Thymus (tissue), 11 donors: ENCODE measurements at regions not wholly inside any gene's neighbourhood (a gene's known extent, or its start where the extent isn't known, plus 50 kb on each side); places are given as distances from the start of the nearest gene placed in this dataset.

Source experiments
- DNase-seq, 9 donors: peaks; one replicate each; pipeline ENCODE4 v3.0.0-alpha.2; 2013; ENCODE audit warnings: low spot score in 9 of 9, low read depth in 6 of 9, missing footprints in 1 of 9
- H3K27ac ChIP-seq, 2 donors: one replicate each; pipeline ENCODE4 v1.5.1; 2013; ENCODE audit warnings: control low read depth in 1 of 2, low read depth in 1 of 2, low read length in 1 of 2, mild to moderate bottlenecking in 1 of 2, moderate library complexity in 1 of 2
- H3K27me3 ChIP-seq, 2 donors: one replicate each; pipeline ENCODE4 v1.5.1; 2013; ENCODE audit warnings: low read length in 1 of 2; ENCODE audit not compliant: control insufficient read depth in 2 of 2, insufficient read depth in 1 of 2
- H3K36me3 ChIP-seq, 2 donors: one replicate each; pipeline ENCODE4 v1.5.1; 2013; ENCODE audit warnings: low read length in 1 of 2, mild to moderate bottlenecking in 1 of 2, moderate library complexity in 1 of 2; ENCODE audit not compliant: control insufficient read depth in 2 of 2, insufficient read depth in 2 of 2
- H3K4me1 ChIP-seq, 2 donors: one replicate each; pipeline ENCODE4 v1.5.1; 2013; ENCODE audit warnings: low read length in 2 of 2; ENCODE audit not compliant: control insufficient read depth in 2 of 2, insufficient read depth in 2 of 2
- H3K4me3 ChIP-seq, 2 donors: one replicate each; pipeline ENCODE4 v1.5.1; 2013; ENCODE audit warnings: low read length in 2 of 2, control low read depth in 1 of 2, mild to moderate bottlenecking in 1 of 2
- H3K9me3 ChIP-seq, 2 donors: one replicate each; pipeline ENCODE4 v1.5.1; 2013; ENCODE audit warnings: low read length in 1 of 2, mild to moderate bottlenecking in 1 of 2; ENCODE audit not compliant: control insufficient read depth in 2 of 2, insufficient read depth in 1 of 2
- WGBS: extraction: QIAGEN DNeasy Blood & Tissue Kit; methylation state at CpG from one replicate; pipeline ENCODE4 v1.1.7; 2013; 5-methylcytosine and 5-hydroxymethylcytosine counted together
- donor health status: healthy.

DNA sequence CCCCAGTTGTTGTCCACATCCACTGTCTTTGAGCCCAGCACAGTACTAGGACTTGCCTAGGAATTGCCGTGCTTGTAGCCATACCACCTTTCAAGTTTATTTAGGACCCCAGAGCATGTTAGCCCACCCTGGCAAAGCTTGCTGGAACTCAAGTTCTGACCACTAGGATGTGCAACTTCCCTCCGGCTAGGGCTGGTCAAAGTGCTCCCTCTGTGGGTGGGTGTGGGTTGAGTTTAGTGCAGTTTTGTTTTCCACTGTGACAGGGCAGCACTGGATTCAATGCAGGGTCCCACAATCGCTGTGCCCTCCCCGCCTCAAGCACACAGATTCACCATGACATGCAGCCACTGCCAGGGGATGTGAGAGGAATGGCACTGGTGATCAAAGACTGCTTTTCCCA, 96.0 kb downstream of the RASGEF1B start:
- H3K4me3 ChIP-seq: no peak overlapping the region
- H3K27ac ChIP-seq: no peak overlapping the region
- H3K27me3 ChIP-seq: no peaks in the 10 kb centered on the region
- H3K4me1 ChIP-seq: no peaks in the 10 kb centered on the region
- no peaks in the 10 kb centered on the region for H3K9me3 ChIP-seq
- WGBS: 97% methylated on average over 4 of the region's 4 CpGs
- H3K36me3 ChIP-seq: no peaks in the 10 kb centered on the region
- no peak for DNase-seq

DNA sequence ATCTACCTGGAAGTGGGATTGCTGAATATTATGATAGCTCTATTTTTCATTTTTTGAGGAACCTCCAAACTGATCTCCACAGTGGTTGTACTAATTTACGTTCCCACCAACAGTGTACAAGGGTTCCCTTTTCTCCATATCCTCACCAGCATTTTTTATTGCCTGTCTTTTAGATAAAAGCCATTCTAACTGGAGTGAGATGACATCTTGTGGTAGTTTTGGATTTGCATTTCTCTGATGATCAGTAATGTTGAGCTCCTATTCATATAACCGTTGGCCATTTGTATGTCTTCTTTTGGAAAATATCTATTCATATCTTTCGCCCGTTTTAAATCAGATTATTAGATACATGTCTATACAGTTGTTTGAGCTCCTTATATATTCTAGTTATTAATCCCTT, 101.8 kb downstream of the RASGEF1B start:
- Histone ChIP-seq H3K4me3 (no peak overlapping the region), H3K27me3 (no peaks in the 10 kb centered on the region), H3K27ac (no peak overlapping the region), H3K9me3 (no peaks in the 10 kb centered on the region), H3K36me3 (no peaks in the 10 kb centered on the region), H3K4me1 (no peaks in the 10 kb centered on the region)
- DNase-seq: no peak
- WGBS: 73% methylated on average over 4 of the region's 4 CpGs

DNA sequence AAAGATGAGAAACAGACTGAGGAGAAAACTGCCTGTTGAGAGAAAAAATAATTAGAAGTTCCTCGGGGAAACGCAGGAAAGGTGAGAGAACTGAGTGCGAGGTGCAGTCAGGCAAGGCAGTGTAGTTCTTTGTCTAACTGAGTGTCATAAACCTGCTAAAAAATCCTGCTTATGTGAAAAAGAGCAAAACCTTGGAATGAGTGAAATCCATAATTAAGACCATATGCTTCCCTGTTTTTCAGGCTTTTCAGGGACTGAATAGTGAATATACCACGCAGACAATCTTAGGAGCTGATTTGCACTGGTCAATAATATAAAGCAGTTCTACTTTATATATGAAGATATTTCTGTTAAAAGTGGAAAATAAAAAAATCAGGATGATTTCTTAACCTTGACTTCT, 104.9 kb downstream of the RASGEF1B start:
- no peak overlapping the region for H3K27ac ChIP-seq
- no peaks in the 10 kb centered on the region for H3K27me3 ChIP-seq
- no peak overlapping the region for H3K4me3 ChIP-seq
- no peaks in the 10 kb centered on the region for H3K36me3 ChIP-seq
- H3K4me1 ChIP-seq: no peaks in the 10 kb centered on the region
- H3K9me3 ChIP-seq: no peaks in the 10 kb centered on the region
- 97% methylated on average over 4 of the region's 4 CpGs for WGBS
- DNase-seq: no peak

DNA sequence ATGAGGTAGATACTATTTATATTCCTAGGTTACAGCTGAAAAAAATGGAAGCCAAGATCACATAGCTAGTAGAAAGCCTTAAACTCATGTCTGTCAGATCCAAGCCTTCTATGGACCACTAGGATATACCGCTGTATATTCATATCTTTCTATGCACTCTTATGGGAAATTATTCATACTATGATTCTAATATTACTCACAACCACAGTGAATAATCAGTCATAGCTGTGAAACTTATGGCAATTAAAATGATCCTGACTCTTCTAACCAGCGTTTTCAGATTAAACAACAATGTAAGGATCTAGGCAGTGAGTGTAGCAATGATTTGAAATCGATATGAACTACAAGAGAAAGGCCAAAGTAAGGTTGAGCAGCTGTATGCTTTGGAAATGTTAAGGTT, 111.0 kb downstream of the RASGEF1B start:
- no peaks in the 10 kb centered on the region for H3K4me1 ChIP-seq
- 96% methylated on average over 3 of the region's 3 CpGs for WGBS
- H3K27me3 ChIP-seq: no peaks in the 10 kb centered on the region
- no peak for DNase-seq
- no peaks in the 10 kb centered on the region for H3K36me3 ChIP-seq
- H3K4me3 ChIP-seq: no peak overlapping the region
- H3K27ac ChIP-seq: no peak overlapping the region
- H3K9me3 ChIP-seq: no peaks in the 10 kb centered on the region

DNA sequence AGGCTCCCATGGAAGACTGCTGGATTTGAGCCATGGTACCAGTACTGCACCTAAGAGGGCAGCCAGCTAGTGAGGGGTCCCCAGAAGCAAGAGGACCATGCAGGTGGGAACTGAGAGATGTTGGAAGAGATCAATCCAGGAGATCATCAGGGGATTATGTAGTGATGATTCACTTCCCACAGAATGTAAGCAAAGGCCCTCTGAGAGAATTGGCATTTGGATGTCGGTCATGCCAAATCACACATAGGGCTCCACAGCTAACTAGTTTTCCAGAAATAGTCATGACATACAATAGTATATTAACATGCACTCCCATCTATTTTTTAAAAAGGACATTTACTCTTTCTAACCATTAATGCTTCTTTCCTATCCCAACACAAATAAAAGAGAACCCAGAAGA, 112.5 kb downstream of the RASGEF1B start:
- Histone ChIP-seq H3K36me3 (no peaks in the 10 kb centered on the region), H3K9me3 (no peaks in the 10 kb centered on the region), H3K4me1 (no peaks in the 10 kb centered on the region), H3K4me3 (no peak overlapping the region), H3K27ac (no peak overlapping the region), H3K27me3 (no peaks in the 10 kb centered on the region)
- DNase-seq: no peak
- 94% methylated on average over 1 of the region's 1 CpG for WGBS

DNA sequence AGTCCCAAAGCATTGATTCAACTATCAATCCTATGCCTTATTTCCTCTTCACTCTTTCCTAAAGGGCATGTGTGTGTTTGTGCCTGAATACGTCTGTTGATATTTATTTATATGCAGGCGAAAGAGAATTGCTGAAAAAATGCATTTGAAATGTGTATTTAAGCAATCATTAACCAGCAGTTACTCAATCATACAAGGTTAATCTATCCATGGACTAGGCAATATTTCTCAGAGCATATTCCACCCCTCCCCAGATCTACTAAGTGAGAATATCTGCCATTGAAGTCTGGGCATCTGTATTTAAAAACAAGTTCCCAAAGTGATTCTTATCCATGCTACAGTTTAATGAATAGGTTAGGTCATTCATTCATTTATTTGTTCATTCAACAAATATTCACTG, 113.6 kb downstream of the RASGEF1B start:
- H3K4me1 ChIP-seq: no peaks in the 10 kb centered on the region
- no peak overlapping the region for H3K27ac ChIP-seq
- no peak overlapping the region for H3K4me3 ChIP-seq
- WGBS: 69% methylated on average over 2 of the region's 2 CpGs
- no peak for DNase-seq
- no peaks in the 10 kb centered on the region for H3K36me3 ChIP-seq
- no peaks in the 10 kb centered on the region for H3K27me3 ChIP-seq
- no peaks in the 10 kb centered on the region for H3K9me3 ChIP-seq

DNA sequence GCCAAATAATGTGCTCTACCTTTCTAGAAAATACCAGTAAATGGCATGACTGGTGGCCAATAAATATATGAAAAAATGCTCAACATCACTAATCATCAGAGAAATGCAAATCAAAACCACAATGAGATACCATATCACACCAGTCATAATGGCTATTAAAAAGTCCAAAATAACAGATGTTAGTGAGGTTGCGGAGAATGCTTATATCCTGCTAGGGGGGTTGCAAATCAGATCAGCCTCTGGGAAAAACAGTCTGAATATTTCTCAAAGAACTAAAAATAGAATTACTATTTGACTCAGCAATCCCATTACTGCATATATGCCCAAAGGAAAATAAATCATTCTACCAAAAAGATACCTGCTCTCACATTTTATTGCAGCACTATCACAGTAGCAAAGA, 115.1 kb downstream of the RASGEF1B start:
- no peak for DNase-seq
- Histone ChIP-seq H3K27me3 (no peaks in the 10 kb centered on the region), H3K4me3 (no peak overlapping the region), H3K4me1 (no peaks in the 10 kb centered on the region), H3K27ac (no peak overlapping the region), H3K9me3 (no peaks in the 10 kb centered on the region), H3K36me3 (no peaks in the 10 kb centered on the region)
- 94% methylated on average over 1 of the region's 1 CpG for WGBS

DNA sequence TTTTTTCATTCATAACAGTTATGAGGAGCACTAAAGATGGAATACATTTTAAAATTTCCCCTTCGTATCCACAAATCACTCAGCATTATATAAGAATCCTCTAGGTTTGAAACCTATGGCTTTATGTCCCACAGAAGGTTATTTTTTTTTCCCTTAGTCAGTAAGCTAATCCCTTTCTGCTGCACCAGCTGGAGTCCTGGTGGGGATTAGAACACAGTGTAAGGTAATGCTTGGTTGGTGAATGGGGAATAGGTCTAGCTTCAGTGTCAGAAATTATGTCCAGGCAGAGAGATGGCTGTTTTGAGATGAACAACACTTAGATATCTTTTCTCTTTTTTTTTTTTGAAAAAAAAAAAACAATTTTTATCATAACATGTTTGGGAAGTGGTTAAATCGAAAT, 116.6 kb downstream of the RASGEF1B start:
- Histone ChIP-seq H3K9me3 (no peaks in the 10 kb centered on the region), H3K27ac (no peak overlapping the region), H3K4me3 (no peak overlapping the region), H3K27me3 (no peaks in the 10 kb centered on the region), H3K4me1 (no peaks in the 10 kb centered on the region), H3K36me3 (no peaks in the 10 kb centered on the region)
- WGBS: 88% methylated on average over 2 of the region's 2 CpGs
- no peak for DNase-seq

DNA sequence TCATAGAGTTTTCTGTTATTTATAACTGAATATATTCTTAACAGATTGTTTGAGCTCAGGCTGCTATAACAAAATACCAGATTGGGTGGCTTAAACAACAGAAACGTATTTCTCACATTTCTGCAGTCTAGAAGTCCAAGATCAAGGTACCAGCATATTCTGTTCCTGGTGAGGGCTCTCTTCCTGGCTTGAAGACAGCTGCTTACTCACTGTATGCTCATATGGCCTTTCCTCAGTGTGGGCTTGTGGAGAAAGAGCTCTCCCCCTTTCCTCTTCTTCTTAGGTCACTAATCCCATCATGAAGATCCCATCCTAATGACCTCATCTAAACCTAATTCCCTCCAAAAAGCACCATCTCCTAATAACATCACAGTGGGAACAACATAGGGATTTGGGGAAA, 117.8 kb downstream of the RASGEF1B start:
- no peak overlapping the region for H3K27ac ChIP-seq
- no peaks in the 10 kb centered on the region for H3K36me3 ChIP-seq
- no peak overlapping the region for H3K4me3 ChIP-seq
- no peaks in the 10 kb centered on the region for H3K4me1 ChIP-seq
- 82% methylated on average over 1 of the region's 1 CpG for WGBS
- no peaks in the 10 kb centered on the region for H3K9me3 ChIP-seq
- no peak for DNase-seq
- H3K27me3 ChIP-seq: no peaks in the 10 kb centered on the region

DNA sequence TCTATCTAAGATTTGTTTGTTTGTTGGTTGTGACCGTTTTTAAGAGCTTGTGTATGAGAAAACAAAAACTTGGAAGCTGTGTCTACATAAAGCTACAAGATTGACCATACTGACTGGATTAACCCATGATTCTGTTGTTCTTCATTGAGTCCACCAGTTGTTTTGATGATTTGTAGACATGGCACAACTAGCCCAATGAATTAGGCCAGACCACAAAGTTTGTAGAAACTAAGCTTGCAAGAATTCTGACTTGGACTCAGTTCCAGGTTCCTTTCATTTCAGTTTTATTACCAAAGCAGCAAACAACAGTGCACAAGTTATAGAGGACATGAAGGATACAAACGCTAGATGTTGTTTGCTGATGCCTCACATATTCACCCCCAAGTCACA, 119.3 kb downstream of the RASGEF1B start:
- Histone ChIP-seq H3K9me3 (no peaks in the 10 kb centered on the region), H3K4me1 (no peaks in the 10 kb centered on the region), H3K27me3 (no peaks in the 10 kb centered on the region), H3K4me3 (no peak overlapping the region), H3K27ac (no peak overlapping the region), H3K36me3 (no peaks in the 10 kb centered on the region)
- 95% methylated on average over 2 of the region's 2 CpGs for WGBS
- no peak for DNase-seq
